OCI-LY1 (cell line): ENCODE measurements at regions not wholly inside any gene's neighbourhood (a gene's known extent, or its start where the extent isn't known, plus 50 kb on each side); places are given as distances from the start of the nearest gene placed in this dataset.

Source experiments
- H2AFZ ChIP-seq: fragments of 200-600 bp; sonication (generic), shearing (Covaris generic); 2 replicates; pipeline ENCODE4 v1.6.0; 2014; ENCODE audit warnings: antibody characterized with exemption, mild to moderate bottlenecking, low read length
- H3F3A ChIP-seq: fragments of 200-600 bp; sonication (generic), shearing (Covaris generic); 2 replicates; pipeline ENCODE4 v1.6.0; 2014; ENCODE audit warnings: mild to moderate bottlenecking, antibody characterized with exemption, low read length, moderate library complexity; ENCODE audit not compliant: insufficient read depth
- H3K27ac ChIP-seq: fragments of 200-600 bp; sonication (generic); 2 replicates; pipeline ENCODE4 v1.5.1; 2014; ENCODE audit warnings: low read length, mixed run types, mild to moderate bottlenecking, low read depth; ENCODE audit not compliant: poor library complexity, severe bottlenecking
- H3K27me3 ChIP-seq: fragments of 200-600 bp; sonication (generic); 2 replicates; pipeline ENCODE4 v1.6.0; 2014; ENCODE audit warnings: antibody characterized with exemption, mild to moderate bottlenecking, low read length, moderate library complexity; ENCODE audit not compliant: insufficient read depth
- H3K36me3 ChIP-seq: fragments of 200-600 bp; sonication (generic); 2 replicates; pipeline ENCODE4 v1.6.1; 2014; ENCODE audit warnings: mild to moderate bottlenecking, antibody characterized with exemption, low read length, moderate library complexity, mixed read lengths; ENCODE audit not compliant: insufficient read depth
- H3K4me1 ChIP-seq: fragments of 200-600 bp; sonication (generic); 2 replicates; pipeline ENCODE4 v1.5.1; 2014; ENCODE audit warnings: mild to moderate bottlenecking, low read length, moderate library complexity; ENCODE audit not compliant: insufficient read depth, severe bottlenecking
- H3K4me2 ChIP-seq: fragments of 200-600 bp; sonication (generic), shearing (Covaris generic); 2 replicates; pipeline ENCODE4 v1.6.1; 2014; ENCODE audit warnings: low read length
- H3K4me3 ChIP-seq: fragments of 200-600 bp; sonication (generic); 2 replicates; pipeline ENCODE4 v1.5.1; 2014; ENCODE audit warnings: low read length, low read depth, mild to moderate bottlenecking, mixed read lengths; ENCODE audit not compliant: poor library complexity, severe bottlenecking
- H3K79me2 ChIP-seq: fragments of 200-600 bp; shearing (Covaris generic); 2 replicates; pipeline ENCODE4 v1.6.1; 2016; ENCODE audit warnings: mixed run types, low read length, mixed read lengths; ENCODE audit not compliant: insufficient read depth
- H3K9ac ChIP-seq: fragments of 200-600 bp; sonication (generic), shearing (Covaris generic); 2 replicates; pipeline ENCODE4 v1.6.1; 2014; ENCODE audit warnings: mild to moderate bottlenecking, low read length, mixed read lengths
- H3K9me2 ChIP-seq: fragments of 200-600 bp; sonication (generic), shearing (Covaris generic); 2 replicates; pipeline ENCODE4 v1.6.1; 2014; ENCODE audit warnings: low read depth, mild to moderate bottlenecking, low read length, mixed read lengths
- H3K9me3 ChIP-seq: fragments of 200-600 bp; shearing (Covaris generic); 2 replicates; pipeline ENCODE4 v1.6.1; 2014; ENCODE audit warnings: low read length, mixed read lengths
- H4K20me1 ChIP-seq: fragments of 200-600 bp; sonication (generic), shearing (Covaris generic); 2 replicates; pipeline ENCODE4 v1.6.0; 2016; ENCODE audit warnings: mild to moderate bottlenecking, low read length; ENCODE audit not compliant: insufficient read depth
- CTCF ChIP-seq: fragments of 200-600 bp; sonication (generic), shearing (Covaris generic); IDR thresholded peaks from 2 replicates; pipeline ENCODE4 v1.5.1; 2017; ENCODE audit warnings: mild to moderate bottlenecking, antibody characterized with exemption, low read length, moderate library complexity, mixed read lengths
- EZH2 ChIP-seq: fragments of 200-600 bp; sonication (generic), shearing (Covaris generic); IDR thresholded peaks from 2 replicates; pipeline ENCODE4 v1.8.0; 2017; ENCODE audit warnings: borderline replicate concordance, mixed run types, mild to moderate bottlenecking, antibody characterized with exemption, low read length, moderate library complexity, mixed read lengths

- H3K9me2 ChIP-seq = no peaks in the 10 kb centered on the region
- no peak overlapping the region for H3K4me3 ChIP-seq
- H3K9me3 ChIP-seq = no peaks in the 10 kb centered on the region
- no peak overlapping the region for H3K9ac ChIP-seq
- H3K4me2 ChIP-seq = no peak overlapping the region
- no peak overlapping the region for H2AFZ ChIP-seq
- H3F3A ChIP-seq = no peaks in the 10 kb centered on the region
- H3K4me1 ChIP-seq = no peaks in the 10 kb centered on the region
- no peaks in the 10 kb centered on the region for H3K36me3 ChIP-seq
- no peaks in the 10 kb centered on the region for H3K79me2 ChIP-seq
- TF ChIP-seq CTCF = no peak
- no peak for TF ChIP-seq EZH2
- no peaks in the 10 kb centered on the region for H3K27me3 ChIP-seq
- no peak overlapping the region for H3K27ac ChIP-seq
- no peaks in the 10 kb centered on the region for H4K20me1 ChIP-seq
Measured at GRCh38 chr14:42602336-42602845, 995.7 kb downstream of the LRFN5 start.

- TF ChIP-seq EZH2 (no peak), CTCF (no peak)
- H3K9ac ChIP-seq = no peak overlapping the region
Measured at GRCh38 chr14:42572032-42572431, 965.4 kb downstream of the LRFN5 start.

GRCh38 chr14:42569227-42569626, 962.6 kb downstream of the LRFN5 start:
- Histone ChIP-seq H3K9ac (no peak overlapping the region), H3K9me3 (peaks cover 3% of the 10 kb centered on the region; the same call in 1 of the 2 replicates), H2AFZ (no peak overlapping the region), H3K4me2 (no peak overlapping the region), H3K4me1 (no peaks in the 10 kb centered on the region), H3K9me2 (no peaks in the 10 kb centered on the region), H3K4me3 (no peak overlapping the region), H3K27ac (no peak overlapping the region), H3F3A (no peaks in the 10 kb centered on the region), H3K27me3 (no peaks in the 10 kb centered on the region), H3K79me2 (no peaks in the 10 kb centered on the region), H3K36me3 (no peaks in the 10 kb centered on the region), H4K20me1 (no peaks in the 10 kb centered on the region)
- no peak for TF ChIP-seq CTCF
- no peak for TF ChIP-seq EZH2

More at GRCh38 chr14:42572032-42572431, 965.4 kb downstream of the LRFN5 start:
- H3K4me1 ChIP-seq = no peaks in the 10 kb centered on the region
- no peaks in the 10 kb centered on the region for H3F3A ChIP-seq
- H3K27ac ChIP-seq = no peak overlapping the region
- H3K4me2 ChIP-seq = no peak overlapping the region
- peaks cover 10% of the 10 kb centered on the region; the same call in 1 of the 2 replicates for H3K9me3 ChIP-seq
- no peak overlapping the region for H3K4me3 ChIP-seq
- no peaks in the 10 kb centered on the region for H4K20me1 ChIP-seq
- H3K9me2 ChIP-seq = no peaks in the 10 kb centered on the region
- no peak overlapping the region for H2AFZ ChIP-seq
- H3K27me3 ChIP-seq = no peaks in the 10 kb centered on the region
- no peaks in the 10 kb centered on the region for H3K36me3 ChIP-seq
- H3K79me2 ChIP-seq = no peaks in the 10 kb centered on the region
